Stimulated activated effector memory CD8-positive, alpha-beta T cell treated with anti-CD3 and anti-CD28 coated beads, Interleukin-12 subunit alpha, Interleukin-12 subunit beta, amount 100 ng/mL, for 72 hours (primary cell): ENCODE measurements at regions not wholly inside any gene's neighbourhood (a gene's known extent, or its start where the extent isn't known, plus 50 kb on each side); places are given as distances from the start of the nearest gene placed in this dataset.
"Not testable (repeated sequence)": the region's sequence is repeated elsewhere in the genome, so short reads cannot be mapped to it uniquely, and the experiment has no call there.

ENCODE experiments used
- ATAC-seq: fragments of 150-1000 bp; cut with Tn5 transposase; 2 replicates; pipeline ENCODE4 v1.10.0; 2021
- DNase-seq, 2 donors: peaks; one replicate each; pipeline ENCODE4 v3.0.0; 2021 to 2022; ENCODE audit warnings: low spot score in 2 of 2
- H3K27ac Mint-ChIP-seq: one replicate; pipeline ENCODE4 v1.8.0; 2022; ENCODE audit warnings: mild to moderate bottlenecking, mixed read lengths
- H3K36me3 Mint-ChIP-seq: one replicate; pipeline ENCODE4 v1.8.0; 2022; ENCODE audit warnings: mild to moderate bottlenecking, mixed read lengths
- H3K4me1 Mint-ChIP-seq: one replicate; pipeline ENCODE4 v1.8.0; 2022; ENCODE audit warnings: mixed read lengths
- H3K4me3 Mint-ChIP-seq: one replicate; pipeline ENCODE4 v1.8.0; 2022; ENCODE audit warnings: mild to moderate bottlenecking, mixed read lengths
- H3K9me3 Mint-ChIP-seq: one replicate; pipeline ENCODE4 v1.8.0; 2022; ENCODE audit warnings: mixed read lengths

- H3K4me3 Mint-ChIP-seq, H3K36me3 Mint-ChIP-seq, H3K4me1 Mint-ChIP-seq, H3K27ac Mint-ChIP-seq, H3K9me3 Mint-ChIP-seq, ATAC-seq, DNase-seq: not testable (repeated sequence)
Observed at GRCh38 chr12:91634386-91634713, 451.7 kb upstream of the DCN start.

- no peaks in the 10 kb centered on the region for H3K9me3 Mint-ChIP-seq
- DNase-seq = no peak
- no peaks in the 10 kb centered on the region for H3K36me3 Mint-ChIP-seq
- ATAC-seq = no peak
- H3K27ac Mint-ChIP-seq = no peak overlapping the region
- H3K4me1 Mint-ChIP-seq = no peaks in the 10 kb centered on the region
- no peak overlapping the region for H3K4me3 Mint-ChIP-seq
Observed at GRCh38 chr12:91633734-91634357, 451.2 kb upstream of the DCN start.

- no peaks in the 10 kb centered on the region for H3K4me1 Mint-ChIP-seq
- H3K27ac Mint-ChIP-seq = no peak overlapping the region
- no peak for ATAC-seq
- no peaks in the 10 kb centered on the region for H3K9me3 Mint-ChIP-seq
- no peak overlapping the region for H3K4me3 Mint-ChIP-seq
- no peaks in the 10 kb centered on the region for H3K36me3 Mint-ChIP-seq
- DNase-seq = no peak
Observed at GRCh38 chr12:91633206-91633605, 450.6 kb upstream of the DCN start.

- Mint-ChIP-seq H3K9me3 (no peaks in the 10 kb centered on the region), H3K27ac (no peak overlapping the region), H3K4me3 (no peak overlapping the region), H3K36me3 (no peaks in the 10 kb centered on the region), H3K4me1 (no peaks in the 10 kb centered on the region)
- DNase-seq = no peak
- no peak for ATAC-seq
Observed at GRCh38 chr12:91632042-91632786, 449.6 kb upstream of the DCN start.

- H3K4me1 Mint-ChIP-seq = no peaks in the 10 kb centered on the region
- ATAC-seq (no peak), DNase-seq (no peak)
- H3K4me3 Mint-ChIP-seq = no peak overlapping the region
- H3K27ac Mint-ChIP-seq = no peak overlapping the region
- H3K36me3 Mint-ChIP-seq = no peaks in the 10 kb centered on the region
- peaks cover 3% of the 10 kb centered on the region for H3K9me3 Mint-ChIP-seq
Observed at GRCh38 chr12:91630596-91631293, 448.1 kb upstream of the DCN start.

GRCh38 chr12:91630083-91630482 lies 447.5 kb upstream of the DCN start:
- no peak overlapping the region for H3K27ac Mint-ChIP-seq
- ATAC-seq = no peak
- H3K9me3 Mint-ChIP-seq = peaks cover 3% of the 10 kb centered on the region
- no peak for DNase-seq
- H3K36me3 Mint-ChIP-seq = no peaks in the 10 kb centered on the region
- H3K4me1 Mint-ChIP-seq = no peaks in the 10 kb centered on the region
- H3K4me3 Mint-ChIP-seq = no peak overlapping the region

- H3K27ac Mint-ChIP-seq = no peak overlapping the region
- no peak overlapping the region for H3K4me3 Mint-ChIP-seq
- DNase-seq = no peak
- H3K36me3 Mint-ChIP-seq = no peaks in the 10 kb centered on the region
- H3K9me3 Mint-ChIP-seq = peaks cover 3% of the 10 kb centered on the region
- H3K4me1 Mint-ChIP-seq = no peaks in the 10 kb centered on the region
- ATAC-seq = no peak
Observed at GRCh38 chr12:91629440-91629839, 446.8 kb upstream of the DCN start.

GRCh38 chr12:91628656-91629055 lies 446.0 kb upstream of the DCN start:
- ATAC-seq = no peak
- no peaks in the 10 kb centered on the region for H3K36me3 Mint-ChIP-seq

GRCh38 chr12:91627225-91627624 lies 444.6 kb upstream of the DCN start:
- ATAC-seq (no peak), DNase-seq (no peak)
- no peaks in the 10 kb centered on the region for H3K36me3 Mint-ChIP-seq
- peaks cover 3% of the 10 kb centered on the region for H3K9me3 Mint-ChIP-seq
- H3K4me1 Mint-ChIP-seq = no peaks in the 10 kb centered on the region
- no peak overlapping the region for H3K27ac Mint-ChIP-seq
- H3K4me3 Mint-ChIP-seq = no peak overlapping the region

More at GRCh38 chr12:91628656-91629055, 446.0 kb upstream of the DCN start:
- Mint-ChIP-seq H3K9me3 (peaks cover 3% of the 10 kb centered on the region), H3K27ac (no peak overlapping the region), H3K4me1 (no peaks in the 10 kb centered on the region), H3K4me3 (no peak overlapping the region)
- no peak for DNase-seq

GRCh38 chr12:91622981-91623380 lies 440.4 kb upstream of the DCN start:
- no peaks in the 10 kb centered on the region for H3K4me1 Mint-ChIP-seq
- H3K36me3 Mint-ChIP-seq = no peaks in the 10 kb centered on the region
- no peak overlapping the region for H3K27ac Mint-ChIP-seq
- no peak overlapping the region for H3K4me3 Mint-ChIP-seq
- H3K9me3 Mint-ChIP-seq = peaks cover 3% of the 10 kb centered on the region
- ATAC-seq = no peak
- no peak for DNase-seq

- Mint-ChIP-seq H3K27ac (no peak overlapping the region), H3K9me3 (peaks cover 3% of the 10 kb centered on the region), H3K4me3 (no peak overlapping the region), H3K36me3 (no peaks in the 10 kb centered on the region), H3K4me1 (no peaks in the 10 kb centered on the region)
- no peak for DNase-seq
- no peak for ATAC-seq
Observed at GRCh38 chr12:91622037-91622436, 439.4 kb upstream of the DCN start.

- H3K36me3 Mint-ChIP-seq = no peaks in the 10 kb centered on the region
- DNase-seq (no peak), ATAC-seq (no peak)
- no peaks in the 10 kb centered on the region for H3K9me3 Mint-ChIP-seq
- H3K4me1 Mint-ChIP-seq = no peaks in the 10 kb centered on the region
- no peak overlapping the region for H3K4me3 Mint-ChIP-seq
- no peak overlapping the region for H3K27ac Mint-ChIP-seq
Observed at GRCh38 chr12:91620992-91621391, 438.4 kb upstream of the DCN start.

- no peak overlapping the region for H3K27ac Mint-ChIP-seq
- H3K36me3 Mint-ChIP-seq = no peaks in the 10 kb centered on the region
- H3K4me3 Mint-ChIP-seq = no peak overlapping the region
- H3K4me1 Mint-ChIP-seq = no peaks in the 10 kb centered on the region
- ATAC-seq = no peak
- no peaks in the 10 kb centered on the region for H3K9me3 Mint-ChIP-seq
- no peak for DNase-seq
Observed at GRCh38 chr12:91620422-91620821, 437.8 kb upstream of the DCN start.

- no peak for ATAC-seq
- Mint-ChIP-seq H3K4me3 (no peak overlapping the region), H3K4me1 (no peaks in the 10 kb centered on the region), H3K9me3 (no peaks in the 10 kb centered on the region), H3K36me3 (no peaks in the 10 kb centered on the region), H3K27ac (no peak overlapping the region)
- no peak for DNase-seq
Observed at GRCh38 chr12:91618281-91618680, 435.7 kb upstream of the DCN start.

GRCh38 chr12:91617818-91618217 lies 435.2 kb upstream of the DCN start:
- Mint-ChIP-seq H3K4me3 (no peak overlapping the region), H3K9me3 (no peaks in the 10 kb centered on the region)
- no peak for ATAC-seq

GRCh38 chr12:91616416-91616815 lies 433.8 kb upstream of the DCN start:
- DNase-seq (no peak), ATAC-seq (no peak)
- Mint-ChIP-seq H3K4me1 (no peaks in the 10 kb centered on the region), H3K27ac (no peak overlapping the region), H3K36me3 (no peaks in the 10 kb centered on the region), H3K9me3 (no peaks in the 10 kb centered on the region), H3K4me3 (no peak overlapping the region)

More at GRCh38 chr12:91617818-91618217, 435.2 kb upstream of the DCN start:
- DNase-seq = no peak
- Mint-ChIP-seq H3K27ac (no peak overlapping the region), H3K36me3 (no peaks in the 10 kb centered on the region), H3K4me1 (no peaks in the 10 kb centered on the region)
